Stomach (tissue), 4 donors: ENCODE measurements at regions not wholly inside any gene's neighbourhood (a gene's known extent, or its start where the extent isn't known, plus 50 kb on each side); places are given as distances from the start of the nearest gene placed in this dataset.

Experiments
- POLR2A ChIP-seq, 4 donors: fragments of 450-650 bp; IDR thresholded peaks; one replicate each; pipeline ENCODE4 v1.6.1; 2016; ENCODE audit warnings: antibody characterized with exemption in 4 of 4, control low read depth in 2 of 4, mild to moderate bottlenecking in 1 of 4, moderate library complexity in 1 of 4
- TF ChIP-seq, protein P1 (sequence below), 7 experiments: fragments of 450-650 bp in 4 of 7; fragments of 200-600 bp in 3 of 7; sonication (generic) in 3 of 7; IDR thresholded peaks; one replicate each; pipeline ENCODE4 v1.5.1; 2016 to 2019; ENCODE audit warnings: antibody characterized with exemption in 7 of 7, control low read depth in 2 of 7, mild to moderate bottlenecking in 1 of 7

DNA sequence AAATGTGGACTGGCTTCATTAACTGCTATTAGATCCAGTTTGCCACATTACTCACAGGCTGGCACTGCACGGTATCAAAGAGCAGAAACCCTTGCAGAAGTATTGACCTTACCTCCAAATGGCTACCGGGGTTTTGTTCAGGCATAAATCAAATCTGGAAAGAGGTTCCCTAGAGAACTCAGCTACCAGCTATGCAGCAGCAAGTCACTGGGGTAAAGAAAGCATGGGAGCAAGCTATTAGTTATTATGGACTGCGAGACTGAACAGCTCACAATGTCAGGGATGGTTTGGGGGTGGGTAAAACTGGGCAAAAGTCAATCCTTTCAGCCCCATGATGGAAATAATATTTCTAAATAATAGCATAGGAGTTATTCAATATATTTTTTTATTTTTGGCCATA is 128.1 kb downstream of the FANCF start:
- TF ChIP-seq, protein P1, sequence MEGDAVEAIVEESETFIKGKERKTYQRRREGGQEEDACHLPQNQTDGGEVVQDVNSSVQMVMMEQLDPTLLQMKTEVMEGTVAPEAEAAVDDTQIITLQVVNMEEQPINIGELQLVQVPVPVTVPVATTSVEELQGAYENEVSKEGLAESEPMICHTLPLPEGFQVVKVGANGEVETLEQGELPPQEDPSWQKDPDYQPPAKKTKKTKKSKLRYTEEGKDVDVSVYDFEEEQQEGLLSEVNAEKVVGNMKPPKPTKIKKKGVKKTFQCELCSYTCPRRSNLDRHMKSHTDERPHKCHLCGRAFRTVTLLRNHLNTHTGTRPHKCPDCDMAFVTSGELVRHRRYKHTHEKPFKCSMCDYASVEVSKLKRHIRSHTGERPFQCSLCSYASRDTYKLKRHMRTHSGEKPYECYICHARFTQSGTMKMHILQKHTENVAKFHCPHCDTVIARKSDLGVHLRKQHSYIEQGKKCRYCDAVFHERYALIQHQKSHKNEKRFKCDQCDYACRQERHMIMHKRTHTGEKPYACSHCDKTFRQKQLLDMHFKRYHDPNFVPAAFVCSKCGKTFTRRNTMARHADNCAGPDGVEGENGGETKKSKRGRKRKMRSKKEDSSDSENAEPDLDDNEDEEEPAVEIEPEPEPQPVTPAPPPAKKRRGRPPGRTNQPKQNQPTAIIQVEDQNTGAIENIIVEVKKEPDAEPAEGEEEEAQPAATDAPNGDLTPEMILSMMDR (IDR thresholded peaks at IDR 0.05): no peak
- no peak for TF ChIP-seq POLR2A (IDR thresholded peaks at IDR 0.05)
